ENCODE measurements at regions not wholly inside any gene's neighbourhood (a gene's known extent, or its start where the extent isn't known, plus 50 kb on each side); places are given as distances from the start of the nearest gene placed in this dataset.

DNA sequence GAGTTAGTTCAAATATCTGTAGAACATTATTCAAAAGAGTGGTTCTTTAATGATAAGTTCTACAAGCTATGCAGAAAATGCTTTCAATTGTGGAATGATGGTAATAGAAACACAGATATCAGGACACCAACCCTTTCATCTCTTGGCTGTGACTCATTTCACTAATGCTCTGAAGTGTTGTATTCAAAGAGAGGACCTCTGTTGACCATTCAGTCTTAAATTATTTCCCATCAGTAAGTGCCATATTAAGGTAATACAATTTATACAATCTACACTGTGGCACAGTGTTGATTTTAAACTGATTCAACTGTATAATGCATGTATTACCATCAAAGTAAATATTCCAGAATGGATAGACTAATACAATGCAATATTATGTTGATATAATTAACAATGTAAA, 289.0 kb upstream of the ADGRL3 start:
- no peak for TF ChIP-seq CTCF (IDR thresholded peaks at IDR 0.05; ENCODE audit: extremely low read depth in 1 of 2, insufficient read depth in 1 of 2, low read depth in 1 of 2, low read length in 2 of 2)
- TF ChIP-seq POLR2AphosphoS5 (IDR thresholded peaks at IDR 0.05; ENCODE audit: insufficient read depth, low read depth, low read length): no peak
- TF ChIP-seq POLR2A (IDR thresholded peaks at IDR 0.05; ENCODE audit: low read depth, low read length): no peak
